ENCODE measurements at regions not wholly inside any gene's neighbourhood (a gene's known extent, or its start where the extent isn't known, plus 50 kb on each side); places are given as distances from the start of the nearest gene placed in this dataset.

- no peak for TF ChIP-seq REST (IDR thresholded peaks at IDR 0.05; ENCODE audit: borderline replicate concordance in 1 of 2, low read depth in 1 of 2, low read length in 2 of 2)
Measured at GRCh38 chr12:28054583-28054982, 82.0 kb upstream of the PTHLH start (continued).

DNA sequence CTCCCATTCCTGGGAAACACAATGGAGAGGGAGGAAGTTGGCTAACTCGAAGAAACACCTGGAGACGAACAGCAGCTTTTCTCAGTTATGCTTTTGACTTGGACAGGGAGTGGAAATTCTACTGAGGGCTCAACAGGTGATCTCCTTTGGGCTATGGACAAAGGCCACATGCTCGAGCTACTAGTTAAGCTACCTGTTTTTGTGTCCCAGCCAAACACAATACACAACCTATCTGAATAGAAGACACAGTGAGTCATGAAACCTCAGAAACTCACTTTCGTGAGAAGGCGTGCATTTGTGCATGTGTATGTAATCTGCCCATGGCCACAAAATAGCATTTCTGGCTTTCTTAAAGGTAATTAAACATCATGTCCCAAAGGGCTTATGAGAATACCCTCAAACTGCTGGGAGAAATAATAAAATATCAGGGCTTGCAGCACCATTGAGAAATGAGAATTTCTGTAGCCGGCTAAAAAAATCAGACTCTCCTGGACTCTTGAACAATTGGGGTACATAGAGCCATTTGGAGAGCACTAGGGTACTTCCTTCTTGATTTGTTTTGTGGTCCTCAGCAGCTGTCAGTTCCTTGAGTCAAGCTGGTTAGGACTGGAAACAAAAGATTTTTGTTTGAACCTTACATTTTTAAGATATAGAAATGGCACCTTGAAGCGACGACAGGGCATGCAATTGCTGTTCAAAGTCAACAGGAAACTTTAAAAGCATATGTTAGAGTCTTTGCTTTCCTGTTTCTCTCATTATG, 85.5 kb upstream of the PTHLH start:
- BruUV-seq (replicated peaks), result no TSS peak
- intact Hi-C loops (cut with micrococcal nuclease; ENCODE audit: unreplicated experiment) (no loop called here), in situ Hi-C loops (cut with HindIII; ENCODE audit: extremely low pct_ligation_motif_present, low pct_unique_long_range_greater_than_20kb) (no loop called here)
- Histone ChIP-seq H3K27me3 (ENCODE audit: control insufficient read depth in 1 of 2, insufficient read depth in 2 of 2, low read length in 2 of 2) (no peaks in the 10 kb centered on the region; a peak in 1 of 5 replicates), H4K20me1 (ENCODE audit: insufficient read depth, low read length) (no peaks in the 10 kb centered on the region), H3K9ac (ENCODE audit: insufficient read depth, low read depth, low read length) (no peak overlapping the region), H3K4me1 (ENCODE audit: insufficient read depth, low read length) (no peaks in the 10 kb centered on the region), H3K4me2 (ENCODE audit: low read depth, low read length) (no peak overlapping the region), H3K79me2 (ENCODE audit: insufficient read depth, low read length) (no peaks in the 10 kb centered on the region), H3K4me3 (replicated peaks in 1 of 3; ENCODE audit: insufficient read depth in 1 of 3, low read depth in 2 of 3, low read length in 3 of 3) (no peak overlapping the region), H3K36me3 (replicated peaks in 1 of 2; ENCODE audit: control insufficient read depth in 1 of 2, insufficient read depth in 2 of 2, low read length in 2 of 2) (no peaks in the 10 kb centered on the region), H3K27ac (ENCODE audit: extremely low read length, insufficient read depth, low read length) (no peak overlapping the region), H2AFZ (ENCODE audit: low read length) (no peak overlapping the region), H3K9me3 (ENCODE audit: low read length) (no peaks in the 10 kb centered on the region)
- ChIA-PET CTCF (ENCODE audit: low intra/inter-chr PET ratio, low total read pairs) (no interaction called here), POLR2A (no interaction called here)
- DNase-seq (ENCODE audit: low spot score), result no peak
- FAIRE-seq, result no peak
- ATAC-seq, result no peak
- WGBS (ENCODE audit: low lambda C conversion rate), result 28% methylated on average over 8 of the region's 8 CpGs
- TF ChIP-seq, protein P1, sequence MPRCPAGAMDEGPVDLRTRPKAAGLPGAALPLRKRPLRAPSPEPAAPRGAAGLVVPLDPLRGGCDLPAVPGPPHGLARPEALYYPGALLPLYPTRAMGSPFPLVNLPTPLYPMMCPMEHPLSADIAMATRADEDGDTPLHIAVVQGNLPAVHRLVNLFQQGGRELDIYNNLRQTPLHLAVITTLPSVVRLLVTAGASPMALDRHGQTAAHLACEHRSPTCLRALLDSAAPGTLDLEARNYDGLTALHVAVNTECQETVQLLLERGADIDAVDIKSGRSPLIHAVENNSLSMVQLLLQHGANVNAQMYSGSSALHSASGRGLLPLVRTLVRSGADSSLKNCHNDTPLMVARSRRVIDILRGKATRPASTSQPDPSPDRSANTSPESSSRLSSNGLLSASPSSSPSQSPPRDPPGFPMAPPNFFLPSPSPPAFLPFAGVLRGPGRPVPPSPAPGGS (CRISPR knock-in tag; IDR thresholded peaks at IDR 0.05), result no peak
- TF ChIP-seq REPIN1 (CRISPR knock-in tag; IDR thresholded peaks at IDR 0.05; ENCODE audit: borderline replicate concordance, low read depth), result no peak
- TF ChIP-seq ONECUT2 (CRISPR knock-in tag; IDR thresholded peaks at IDR 0.05), result no peak
- TF ChIP-seq, protein P2, sequence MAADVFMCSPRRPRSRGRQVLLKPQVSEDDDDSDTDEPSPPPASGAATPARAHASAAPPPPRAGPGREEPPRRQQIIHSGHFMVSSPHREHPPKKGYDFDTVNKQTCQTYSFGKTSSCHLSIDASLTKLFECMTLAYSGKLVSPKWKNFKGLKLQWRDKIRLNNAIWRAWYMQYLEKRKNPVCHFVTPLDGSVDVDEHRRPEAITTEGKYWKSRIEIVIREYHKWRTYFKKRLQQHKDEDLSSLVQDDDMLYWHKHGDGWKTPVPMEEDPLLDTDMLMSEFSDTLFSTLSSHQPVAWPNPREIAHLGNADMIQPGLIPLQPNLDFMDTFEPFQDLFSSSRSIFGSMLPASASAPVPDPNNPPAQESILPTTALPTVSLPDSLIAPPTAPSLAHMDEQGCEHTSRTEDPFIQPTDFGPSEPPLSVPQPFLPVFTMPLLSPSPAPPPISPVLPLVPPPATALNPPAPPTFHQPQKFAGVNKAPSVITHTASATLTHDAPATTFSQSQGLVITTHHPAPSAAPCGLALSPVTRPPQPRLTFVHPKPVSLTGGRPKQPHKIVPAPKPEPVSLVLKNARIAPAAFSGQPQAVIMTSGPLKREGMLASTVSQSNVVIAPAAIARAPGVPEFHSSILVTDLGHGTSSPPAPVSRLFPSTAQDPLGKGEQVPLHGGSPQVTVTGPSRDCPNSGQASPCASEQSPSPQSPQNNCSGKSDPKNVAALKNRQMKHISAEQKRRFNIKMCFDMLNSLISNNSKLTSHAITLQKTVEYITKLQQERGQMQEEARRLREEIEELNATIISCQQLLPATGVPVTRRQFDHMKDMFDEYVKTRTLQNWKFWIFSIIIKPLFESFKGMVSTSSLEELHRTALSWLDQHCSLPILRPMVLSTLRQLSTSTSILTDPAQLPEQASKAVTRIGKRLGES (CRISPR knock-in tag; IDR thresholded peaks at IDR 0.05; ENCODE audit: borderline replicate concordance), result no peak
- no peak for TF ChIP-seq NFIC (IDR thresholded peaks at IDR 0.05; ENCODE audit: low read length)
- TF ChIP-seq ZNF362 (CRISPR knock-in tag; IDR thresholded peaks at IDR 0.05; ENCODE audit: borderline replicate concordance), result no peak
- TF ChIP-seq GTF2F1 (IDR thresholded peaks at IDR 0.05; ENCODE audit: low read length), result no peak
- no peak for TF ChIP-seq U2AF2 (IDR thresholded peaks at IDR 0.05; ENCODE audit: low read depth, low read length)
